Panc1 (cell line): ENCODE measurements at regions not wholly inside any gene's neighbourhood (a gene's known extent, or its start where the extent isn't known, plus 50 kb on each side); places are given as distances from the start of the nearest gene placed in this dataset.

ENCODE experiments used
- CTCF ChIP-seq: fragments of 450-650 bp; IDR thresholded peaks from 2 replicates; pipeline ENCODE4 v1.5.1; 2017; ENCODE audit warnings: mild to moderate bottlenecking
- SIN3A ChIP-seq: IDR thresholded peaks from 2 replicates; pipeline ENCODE4 v1.6.1; 2012; ENCODE audit warnings: low read depth, mild to moderate bottlenecking, low read length, moderate library complexity, borderline replicate concordance; ENCODE audit not compliant: insufficient read depth
- TF ChIP-seq, protein P1 (sequence below), 2 experiments: IDR thresholded peaks; 2 replicates each; pipeline ENCODE4 v1.6.1; 2011 to 2012; ENCODE audit warnings: low read depth in 2 of 2, control low read depth in 1 of 2, low read length in 1 of 2, mild to moderate bottlenecking in 1 of 2, moderate library complexity in 1 of 2; ENCODE audit not compliant: insufficient read depth in 1 of 2

- TF ChIP-seq CTCF = no peak
- TF ChIP-seq, protein P1, sequence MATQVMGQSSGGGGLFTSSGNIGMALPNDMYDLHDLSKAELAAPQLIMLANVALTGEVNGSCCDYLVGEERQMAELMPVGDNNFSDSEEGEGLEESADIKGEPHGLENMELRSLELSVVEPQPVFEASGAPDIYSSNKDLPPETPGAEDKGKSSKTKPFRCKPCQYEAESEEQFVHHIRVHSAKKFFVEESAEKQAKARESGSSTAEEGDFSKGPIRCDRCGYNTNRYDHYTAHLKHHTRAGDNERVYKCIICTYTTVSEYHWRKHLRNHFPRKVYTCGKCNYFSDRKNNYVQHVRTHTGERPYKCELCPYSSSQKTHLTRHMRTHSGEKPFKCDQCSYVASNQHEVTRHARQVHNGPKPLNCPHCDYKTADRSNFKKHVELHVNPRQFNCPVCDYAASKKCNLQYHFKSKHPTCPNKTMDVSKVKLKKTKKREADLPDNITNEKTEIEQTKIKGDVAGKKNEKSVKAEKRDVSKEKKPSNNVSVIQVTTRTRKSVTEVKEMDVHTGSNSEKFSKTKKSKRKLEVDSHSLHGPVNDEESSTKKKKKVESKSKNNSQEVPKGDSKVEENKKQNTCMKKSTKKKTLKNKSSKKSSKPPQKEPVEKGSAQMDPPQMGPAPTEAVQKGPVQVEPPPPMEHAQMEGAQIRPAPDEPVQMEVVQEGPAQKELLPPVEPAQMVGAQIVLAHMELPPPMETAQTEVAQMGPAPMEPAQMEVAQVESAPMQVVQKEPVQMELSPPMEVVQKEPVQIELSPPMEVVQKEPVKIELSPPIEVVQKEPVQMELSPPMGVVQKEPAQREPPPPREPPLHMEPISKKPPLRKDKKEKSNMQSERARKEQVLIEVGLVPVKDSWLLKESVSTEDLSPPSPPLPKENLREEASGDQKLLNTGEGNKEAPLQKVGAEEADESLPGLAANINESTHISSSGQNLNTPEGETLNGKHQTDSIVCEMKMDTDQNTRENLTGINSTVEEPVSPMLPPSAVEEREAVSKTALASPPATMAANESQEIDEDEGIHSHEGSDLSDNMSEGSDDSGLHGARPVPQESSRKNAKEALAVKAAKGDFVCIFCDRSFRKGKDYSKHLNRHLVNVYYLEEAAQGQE (IDR thresholded peaks at IDR 0.05; ENCODE audit: insufficient read depth in 1 of 2, low read depth in 2 of 2, low read length in 1 of 2) = no peak
- no peak for TF ChIP-seq SIN3A
Observed at GRCh38 chr7:83301416-83301815, 138.7 kb upstream of the PCLO start.
